K562 (cell line): ENCODE measurements at regions not wholly inside any gene's neighbourhood (a gene's known extent, or its start where the extent isn't known, plus 50 kb on each side); places are given as distances from the start of the nearest gene placed in this dataset.

Source experiments
- ATAC-seq: fragments of 200-7000 bp; cut with Tn5 transposase; 3 replicates; pipeline ENCODE4 v1.9.1; 2020; ENCODE audit warnings: moderate library complexity
- BruUV-seq: library from RNA; stranded (reverse); fragments of 400-500 nt; replicated peaks from 2 replicates; lab custom pipeline; 2021; lab: Mats Ljungman, UMichigan
- CTCF ChIA-PET: fragments of 300-600 bp; formaldehyde crosslinking; extraction: SDS; loops from one replicate; lab custom pipeline; 2021; ENCODE audit warnings: low intra/inter-chr PET ratio; lab: Yijun Ruan, JAX
- POLR2A ChIA-PET: fragments of 300-600, 350-650 bp; sonication (Branson Sonifier 250); formaldehyde crosslinking; extraction: SDS; loops from one replicate; lab custom pipeline; 2021; ENCODE audit warnings: antibody characterized with exemption, inconsistent platforms; lab: Yijun Ruan, JAX
- DNase-seq, 4 experiments: peaks; one replicate each; pipeline versions ENCODE4 v3.0.0 to v3.0.0-alpha.2; 2011 to 2018; ENCODE audit warnings: low spot score in 3 of 4, mixed read lengths in 3 of 4; ENCODE audit errors: extremely low read depth in 1 of 4
- FAIRE-seq: peaks from 2 replicates; lab custom pipeline; 2011; peaks lifted over from hg19 to GRCh38; lab: Jason Lieb, UNC
- H2AFZ ChIP-seq: 2 replicates; pipeline ENCODE4 v1.6.0; 2011; ENCODE audit warnings: low read depth, low read length, control low read depth, inconsistent platforms
- H3K27ac ChIP-seq: fragments of 200-600 bp; 3 replicates; pipeline ENCODE4 v1.8.0; 2011; ENCODE audit warnings: low read depth, mild to moderate bottlenecking, control low read depth, inconsistent platforms, low read length, moderate library complexity, mixed read lengths; ENCODE audit errors: extremely low read depth
- H3K27me3 ChIP-seq, 2 experiments: fragments of 300-600 bp in 1 of 2; 2 replicates in 1 of 2; 3 replicates in 1 of 2; pipeline versions ENCODE4 v1.6.0 to v1.8.0; 2011; ENCODE audit warnings: inconsistent platforms in 2 of 2, low read length in 2 of 2, mild to moderate bottlenecking in 1 of 2, mixed read lengths in 1 of 2, moderate library complexity in 1 of 2; ENCODE audit not compliant: control insufficient read depth in 2 of 2, insufficient read depth in 2 of 2
- H3K36me3 ChIP-seq: fragments of 300-600 bp; 3 replicates; pipeline ENCODE4 v1.8.0; 2011; ENCODE audit warnings: mild to moderate bottlenecking, low read length, inconsistent platforms; ENCODE audit not compliant: control insufficient read depth, insufficient read depth
- H3K4me1 ChIP-seq, 2 experiments: fragments of 200-600 bp in 1 of 2; replicated peaks in 1 of 2; 2 replicates in 1 of 2; 3 replicates in 1 of 2; pipeline versions ENCODE4 v1.5.1 to v1.8.0; 2011; ENCODE audit warnings: inconsistent platforms in 2 of 2, low read length in 2 of 2, mild to moderate bottlenecking in 1 of 2, mixed read lengths in 1 of 2, moderate library complexity in 1 of 2; ENCODE audit not compliant: control insufficient read depth in 2 of 2, insufficient read depth in 2 of 2
- H3K4me2 ChIP-seq: 2 replicates; pipeline ENCODE4 v1.6.1; 2011; ENCODE audit warnings: low read length, control low read depth, inconsistent platforms, mixed read lengths; ENCODE audit not compliant: insufficient read depth
- H3K4me3 ChIP-seq: fragments of 200-600 bp; sonication (generic), shearing (Covaris generic); 2 replicates; pipeline ENCODE4 v1.5.1; 2016; ENCODE audit warnings: control low read depth, inconsistent platforms
- H3K79me2 ChIP-seq: fragments of 200-600 bp; 3 replicates; pipeline ENCODE4 v1.8.0; 2011; ENCODE audit warnings: low read length, inconsistent platforms; ENCODE audit not compliant: control insufficient read depth, insufficient read depth
- H3K9ac ChIP-seq, 2 experiments: 2 replicates each; pipeline versions ENCODE4 v1.6.0 to v1.6.1; 2011; ENCODE audit warnings: low read depth in 2 of 2, low read length in 2 of 2, control low read depth in 1 of 2, inconsistent platforms in 1 of 2, mild to moderate bottlenecking in 1 of 2, mixed read lengths in 1 of 2; ENCODE audit not compliant: insufficient read depth in 1 of 2
- H3K9me1 ChIP-seq: one replicate; pipeline ENCODE4 v1.6.0; 2011; ENCODE audit warnings: inconsistent platforms, mild to moderate bottlenecking, low read length, moderate library complexity; ENCODE audit not compliant: control insufficient read depth, insufficient read depth
- H3K9me3 ChIP-seq: replicated peaks from 2 replicates; pipeline ENCODE4 v1.5.1; 2011; ENCODE audit warnings: low read depth, low read length, inconsistent platforms; ENCODE audit not compliant: control insufficient read depth, insufficient read depth
- H4K20me1 ChIP-seq: replicated peaks from 2 replicates; pipeline ENCODE4 v1.6.1; 2011; ENCODE audit warnings: low read length, inconsistent platforms, mixed read lengths; ENCODE audit not compliant: control insufficient read depth, insufficient read depth
- C11orf30 ChIP-seq: fragments of 450-650 bp; IDR thresholded peaks from 2 replicates; pipeline ENCODE4 v1.6.1; 2016; ENCODE audit warnings: low read depth, mild to moderate bottlenecking
- FOS ChIP-seq: IDR thresholded peaks from 3 replicates; pipeline ENCODE4 v1.6.1; 2011; ENCODE audit not compliant: insufficient read length; ENCODE audit errors: extremely low read depth
- HDGF ChIP-seq: fragments of 450-650 bp; IDR thresholded peaks from 2 replicates; pipeline ENCODE4 v1.6.1; 2016
- HNRNPLL ChIP-seq: fragments of 200-400 bp; formaldehyde crosslinking; IDR thresholded peaks from 2 replicates; pipeline ENCODE4 v1.6.1; 2017; ENCODE audit warnings: low read length, low read depth, mild to moderate bottlenecking; ENCODE audit not compliant: poor library complexity, severe bottlenecking
- KHSRP ChIP-seq: fragments of 450-650 bp; IDR thresholded peaks from 2 replicates; pipeline ENCODE4 v1.6.1; 2017
- MCM7 ChIP-seq, 2 experiments: fragments of 450-650 bp; IDR thresholded peaks; 2 replicates each; pipeline ENCODE4 v1.6.1; 2016 to 2018
- MXI1 ChIP-seq: IDR thresholded peaks from 2 replicates; pipeline ENCODE4 v1.6.1; 2011; ENCODE audit warnings: low read depth, mild to moderate bottlenecking, improper control_type of control experiment, low read length
- PHF8 ChIP-seq: fragments of 200-600 bp; sonication (generic); IDR thresholded peaks from 2 replicates; pipeline ENCODE4 v1.6.1; 2012; ENCODE audit warnings: mixed run types, mild to moderate bottlenecking, inconsistent platforms, low read length, moderate library complexity, borderline replicate concordance
- PHTF2 ChIP-seq: fragments of 250-450 bp; sonication (Bioruptor Pico); IDR thresholded peaks from 2 replicates; pipeline ENCODE4 v1.5.0; 2021; ENCODE audit warnings: mild to moderate bottlenecking
- SOX6 ChIP-seq: fragments of 450-650 bp; IDR thresholded peaks from 2 replicates; pipeline ENCODE4 v1.6.1; 2014; ENCODE audit warnings: mild to moderate bottlenecking
- TBP ChIP-seq: optimal IDR thresholded peaks from 2 replicates; pipeline ENCODE3; 2011; ENCODE audit warnings: low read depth, low read length, improper control_type of control experiment
- XRCC3 ChIP-seq: fragments of 450-650 bp; IDR thresholded peaks from 2 replicates; pipeline ENCODE4 v1.6.1; 2017; ENCODE audit warnings: mild to moderate bottlenecking, moderate library complexity
- ZNF133 ChIP-seq: fragments of 250-450 bp; sonication (Bioruptor Pico); IDR thresholded peaks from 2 replicates; pipeline ENCODE4 v1.4.0; 2020; ENCODE audit warnings: mild to moderate bottlenecking
- ZNF324 ChIP-seq: fragments of 250-450 bp; sonication (Bioruptor Pico); IDR thresholded peaks from 2 replicates; pipeline ENCODE4 v1.4.0; 2020; ENCODE audit warnings: mild to moderate bottlenecking
- ZNF408 ChIP-seq: fragments of 250-450 bp; sonication (Bioruptor Pico); IDR thresholded peaks from 2 replicates; pipeline ENCODE4 v1.4.0; 2020; ENCODE audit warnings: low read depth, mild to moderate bottlenecking, moderate library complexity
- WGBS: fragments of 100-300 bp; shearing (Covaris generic); methylation state at CpG from one replicate; pipeline ENCODE4 v1.1.6; 2016; ENCODE audit warnings: low coverage, mixed read lengths; ENCODE audit not compliant: insufficient coverage; ENCODE audit errors: missing lambda C conversion rate; 5-methylcytosine and 5-hydroxymethylcytosine counted together
- in situ Hi-C: fragments of 300-500 bp; cut with MboI; formaldehyde crosslinking; loops from 4 replicates; pipeline ENCODE4 v1.15.0; 2018; ENCODE audit warnings: inconsistent platforms, mixed read lengths
- intact Hi-C: fragments of 100-400 bp; cut with micrococcal nuclease; formaldehyde crosslinking; loops from 2 replicates; pipeline ENCODE4 v1.14.2; 2022
- TF ChIP-seq, protein P1 (sequence below): sonication (generic); formaldehyde crosslinking; IDR thresholded peaks from 2 replicates; pipeline ENCODE4 v1.8.0; 2022; ENCODE audit warnings: mild to moderate bottlenecking, missing genetic modification reagents
- TF ChIP-seq, protein P2 (sequence below): IDR thresholded peaks from 2 replicates; pipeline ENCODE4 v1.6.1; 2012; ENCODE audit warnings: low read depth, low read length, improper control_type of control experiment, borderline replicate concordance

DNA sequence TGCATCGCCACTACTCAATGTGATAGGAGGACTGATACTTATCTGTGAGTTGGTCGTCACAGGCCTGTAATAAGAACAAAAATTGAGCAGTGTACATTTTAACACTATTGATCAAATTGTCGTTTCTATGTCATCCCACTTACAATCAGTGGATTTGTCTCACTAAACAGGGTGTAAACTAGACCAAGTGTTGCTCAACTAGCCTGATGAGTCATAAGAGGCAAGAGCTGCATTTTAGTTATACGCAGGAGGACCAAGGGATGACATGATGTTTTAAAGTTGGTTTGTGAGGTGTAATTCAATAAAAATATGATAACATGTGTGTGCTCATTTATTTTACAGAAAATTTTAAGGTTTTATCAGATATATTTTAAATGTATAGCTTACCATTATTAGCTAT, 1239.2 kb downstream of the REEP3 start:
- Histone ChIP-seq H3K9me3 (no peaks in the 10 kb centered on the region), H4K20me1 (no peaks in the 10 kb centered on the region), H3K27ac (no peak overlapping the region), H3K9me1 (no peaks in the 10 kb centered on the region), H3K27me3 (no peaks in the 10 kb centered on the region), H3K4me3 (no peak overlapping the region), H3K4me1 (no peaks in the 10 kb centered on the region), H3K36me3 (no peaks in the 10 kb centered on the region)
- in situ Hi-C loops, result no loop called here
- ATAC-seq, result no peak
- FAIRE-seq, result no peak
- no peak for TF ChIP-seq ZNF324 (CRISPR knock-in tag)
- TF ChIP-seq, protein P1, sequence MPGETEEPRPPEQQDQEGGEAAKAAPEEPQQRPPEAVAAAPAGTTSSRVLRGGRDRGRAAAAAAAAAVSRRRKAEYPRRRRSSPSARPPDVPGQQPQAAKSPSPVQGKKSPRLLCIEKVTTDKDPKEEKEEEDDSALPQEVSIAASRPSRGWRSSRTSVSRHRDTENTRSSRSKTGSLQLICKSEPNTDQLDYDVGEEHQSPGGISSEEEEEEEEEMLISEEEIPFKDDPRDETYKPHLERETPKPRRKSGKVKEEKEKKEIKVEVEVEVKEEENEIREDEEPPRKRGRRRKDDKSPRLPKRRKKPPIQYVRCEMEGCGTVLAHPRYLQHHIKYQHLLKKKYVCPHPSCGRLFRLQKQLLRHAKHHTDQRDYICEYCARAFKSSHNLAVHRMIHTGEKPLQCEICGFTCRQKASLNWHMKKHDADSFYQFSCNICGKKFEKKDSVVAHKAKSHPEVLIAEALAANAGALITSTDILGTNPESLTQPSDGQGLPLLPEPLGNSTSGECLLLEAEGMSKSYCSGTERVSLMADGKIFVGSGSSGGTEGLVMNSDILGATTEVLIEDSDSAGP (CRISPR knock-in tag), result no peak
- no peak for TF ChIP-seq HDGF
- no peak for TF ChIP-seq HNRNPLL
- TF ChIP-seq PHF8, result no peak
- TF ChIP-seq, all 486 proteins: peak for 0
- Histone ChIP-seq H3K4me2 (no peak overlapping the region), H3K79me2 (no peaks in the 10 kb centered on the region), H3K9ac (no peak overlapping the region), H2AFZ (no peak overlapping the region)
- POLR2A ChIA-PET, result no interaction called here
- WGBS, result 0% methylated on average over 4 of the region's 4 CpGs
- CTCF ChIA-PET, result no interaction called here
- no TSS peak for BruUV-seq
- no peak for DNase-seq
- intact Hi-C loops, result no loop called here

DNA sequence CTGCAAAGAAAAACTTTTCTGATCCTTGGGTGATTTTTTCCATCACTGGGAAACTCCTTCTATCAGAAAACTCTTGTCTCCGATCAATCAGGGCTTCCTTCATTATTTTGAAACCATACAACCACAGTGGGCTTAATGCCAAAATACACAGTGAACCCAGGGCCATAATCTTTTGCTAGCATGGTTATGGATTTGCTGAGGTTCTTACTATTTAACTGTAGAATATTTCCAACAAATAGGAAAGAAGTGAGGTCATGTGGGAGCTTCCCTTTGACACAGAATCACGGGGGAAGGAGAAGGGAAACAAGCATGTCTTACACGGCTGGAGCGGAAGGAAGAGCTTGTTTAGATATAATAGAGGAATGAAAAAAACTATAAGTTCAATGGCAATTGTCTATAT, 1241.7 kb downstream of the REEP3 start:
- H2AFZ ChIP-seq, result no peak overlapping the region
- H3K9me1 ChIP-seq, result no peaks in the 10 kb centered on the region
- H3K27ac ChIP-seq, result no peak overlapping the region
- no peak for ATAC-seq
- H3K27me3 ChIP-seq, result no peaks in the 10 kb centered on the region
- ChIA-PET POLR2A (no interaction called here), CTCF (no interaction called here)
- WGBS, result 5% methylated on average over 4 of the region's 4 CpGs
- no peak overlapping the region for H3K4me3 ChIP-seq
- no peak for FAIRE-seq
- TF ChIP-seq SOX6 (no peak), KHSRP (no peak), MCM7 (IDR thresholded peaks at IDR 0.05) (no peak), MXI1 (no peak), XRCC3 (no peak), ZNF408 (CRISPR knock-in tag) (no peak), TBP (no peak), FOS (no peak), ZNF133 (no peak), C11orf30 (no peak), PHTF2 (CRISPR knock-in tag) (no peak)
- TF ChIP-seq, protein P2, sequence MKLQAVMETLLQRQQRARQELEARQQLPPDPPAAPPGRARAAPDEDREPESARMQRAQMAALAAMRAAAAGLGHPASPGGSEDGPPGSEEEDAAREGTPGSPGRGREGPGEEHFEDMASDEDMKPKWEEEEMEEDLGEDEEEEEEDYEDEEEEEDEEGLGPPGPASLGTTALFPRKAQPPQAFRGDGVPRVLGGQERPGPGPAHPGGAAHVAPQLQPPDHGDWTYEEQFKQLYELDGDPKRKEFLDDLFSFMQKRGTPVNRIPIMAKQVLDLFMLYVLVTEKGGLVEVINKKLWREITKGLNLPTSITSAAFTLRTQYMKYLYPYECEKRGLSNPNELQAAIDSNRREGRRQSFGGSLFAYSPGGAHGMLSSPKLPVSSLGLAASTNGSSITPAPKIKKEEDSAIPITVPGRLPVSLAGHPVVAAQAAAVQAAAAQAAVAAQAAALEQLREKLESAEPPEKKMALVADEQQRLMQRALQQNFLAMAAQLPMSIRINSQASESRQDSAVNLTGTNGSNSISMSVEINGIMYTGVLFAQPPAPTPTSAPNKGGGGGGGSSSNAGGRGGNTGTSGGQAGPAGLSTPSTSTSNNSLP, result no peak
- no peaks in the 10 kb centered on the region for H3K79me2 ChIP-seq
- no peaks in the 10 kb centered on the region for H3K4me1 ChIP-seq
- no peaks in the 10 kb centered on the region for H3K9me3 ChIP-seq
- no peak overlapping the region for H3K4me2 ChIP-seq
- no peaks in the 10 kb centered on the region for H3K36me3 ChIP-seq
- H4K20me1 ChIP-seq, result no peaks in the 10 kb centered on the region
- no peak overlapping the region for H3K9ac ChIP-seq
- intact Hi-C loops, result no loop called here
- no peak for DNase-seq
- in situ Hi-C loops, result no loop called here
- no TSS peak for BruUV-seq
